Stomach (tissue), 4 donors: ENCODE measurements at regions not wholly inside any gene's neighbourhood (a gene's known extent, or its start where the extent isn't known, plus 50 kb on each side); places are given as distances from the start of the nearest gene placed in this dataset.

Experiments used
- POLR2A ChIP-seq, 4 donors: fragments of 450-650 bp; IDR thresholded peaks; one replicate each; pipeline ENCODE4 v1.6.1; 2016; ENCODE audit warnings: antibody characterized with exemption in 4 of 4, control low read depth in 2 of 4, mild to moderate bottlenecking in 1 of 4, moderate library complexity in 1 of 4
- POLR2AphosphoS5 ChIP-seq, 3 donors: sonication (generic); formaldehyde crosslinking; IDR thresholded peaks; one replicate each; pipeline ENCODE4 v1.6.1; 2016; ENCODE audit warnings: antibody characterized with exemption in 3 of 3
- TF ChIP-seq, protein P1 (sequence below), 7 experiments: fragments of 450-650 bp in 4 of 7; fragments of 200-600 bp in 3 of 7; sonication (generic) in 3 of 7; IDR thresholded peaks; one replicate each; pipeline ENCODE4 v1.5.1; 2016 to 2019; ENCODE audit warnings: antibody characterized with exemption in 7 of 7, control low read depth in 2 of 7, mild to moderate bottlenecking in 1 of 7

DNA sequence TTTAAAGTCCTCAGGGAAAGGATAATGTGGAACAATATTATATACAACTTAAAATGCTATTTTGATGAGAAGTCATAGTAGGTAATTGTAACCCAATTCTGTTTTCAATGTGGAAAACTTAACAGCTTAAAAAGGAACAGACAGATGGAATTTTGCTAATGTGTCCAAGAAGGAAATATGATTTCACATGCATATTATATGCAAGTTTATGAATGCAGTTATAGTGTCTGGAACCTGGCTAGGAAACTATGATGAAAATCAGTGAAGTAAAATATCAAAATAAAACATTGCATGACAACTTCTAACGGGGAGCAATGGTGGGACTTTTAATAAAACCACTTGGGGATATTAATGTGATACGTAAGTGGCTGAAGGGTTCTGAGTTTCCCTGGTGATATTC lies 152.6 kb upstream of the HAND2 start:
- no peak for TF ChIP-seq POLR2AphosphoS5 (IDR thresholded peaks at IDR 0.05)
- no peak for TF ChIP-seq POLR2A (IDR thresholded peaks at IDR 0.05)
- TF ChIP-seq, protein P1, sequence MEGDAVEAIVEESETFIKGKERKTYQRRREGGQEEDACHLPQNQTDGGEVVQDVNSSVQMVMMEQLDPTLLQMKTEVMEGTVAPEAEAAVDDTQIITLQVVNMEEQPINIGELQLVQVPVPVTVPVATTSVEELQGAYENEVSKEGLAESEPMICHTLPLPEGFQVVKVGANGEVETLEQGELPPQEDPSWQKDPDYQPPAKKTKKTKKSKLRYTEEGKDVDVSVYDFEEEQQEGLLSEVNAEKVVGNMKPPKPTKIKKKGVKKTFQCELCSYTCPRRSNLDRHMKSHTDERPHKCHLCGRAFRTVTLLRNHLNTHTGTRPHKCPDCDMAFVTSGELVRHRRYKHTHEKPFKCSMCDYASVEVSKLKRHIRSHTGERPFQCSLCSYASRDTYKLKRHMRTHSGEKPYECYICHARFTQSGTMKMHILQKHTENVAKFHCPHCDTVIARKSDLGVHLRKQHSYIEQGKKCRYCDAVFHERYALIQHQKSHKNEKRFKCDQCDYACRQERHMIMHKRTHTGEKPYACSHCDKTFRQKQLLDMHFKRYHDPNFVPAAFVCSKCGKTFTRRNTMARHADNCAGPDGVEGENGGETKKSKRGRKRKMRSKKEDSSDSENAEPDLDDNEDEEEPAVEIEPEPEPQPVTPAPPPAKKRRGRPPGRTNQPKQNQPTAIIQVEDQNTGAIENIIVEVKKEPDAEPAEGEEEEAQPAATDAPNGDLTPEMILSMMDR (IDR thresholded peaks at IDR 0.05), result no peak
